Mesenchymal stem cell (in vitro differentiated cells and primary cell): ENCODE measurements at regions not wholly inside any gene's neighbourhood (a gene's known extent, or its start where the extent isn't known, plus 50 kb on each side); places are given as distances from the start of the nearest gene placed in this dataset.

Experiments used
- DNase-seq: peaks from one replicate; pipeline ENCODE4 v3.0.0-alpha.2; 2013
- H2AFZ ChIP-seq: one replicate; pipeline ENCODE4 v1.6.1; 2013; ENCODE audit warnings: low read depth, mild to moderate bottlenecking, control low read depth, inconsistent platforms, low read length, moderate library complexity
- H2AK5ac ChIP-seq: 2 replicates; pipeline ENCODE4 v1.6.1; 2013; ENCODE audit warnings: low read length, moderate library complexity, mild to moderate bottlenecking, inconsistent platforms; ENCODE audit not compliant: severe bottlenecking
- H2BK120ac ChIP-seq: one replicate; pipeline ENCODE4 v1.6.1; 2013; ENCODE audit warnings: low read depth, mild to moderate bottlenecking, inconsistent platforms, low read length, moderate library complexity
- H2BK12ac ChIP-seq, 2 experiments: one replicate each; pipeline ENCODE4 v1.6.1; 2013; ENCODE audit warnings: inconsistent platforms in 2 of 2, low read length in 2 of 2, mild to moderate bottlenecking in 2 of 2, moderate library complexity in 2 of 2, control low read depth in 1 of 2
- H2BK15ac ChIP-seq: one replicate; pipeline ENCODE4 v1.6.1; 2013; ENCODE audit warnings: mild to moderate bottlenecking, low read depth, inconsistent platforms; ENCODE audit not compliant: poor library complexity, severe bottlenecking
- H2BK5ac ChIP-seq: 2 replicates; pipeline ENCODE4 v1.6.1; 2013; ENCODE audit warnings: low read depth, mild to moderate bottlenecking, low read length, control low read depth, inconsistent platforms; ENCODE audit not compliant: poor library complexity, severe bottlenecking
- H3K14ac ChIP-seq, 2 experiments: one replicate each; pipeline ENCODE4 v1.6.1; 2013; ENCODE audit warnings: inconsistent platforms in 2 of 2, low read length in 2 of 2, control low read depth in 1 of 2, mild to moderate bottlenecking in 1 of 2, moderate library complexity in 1 of 2
- H3K18ac ChIP-seq, 2 experiments: one replicate each; pipeline ENCODE4 v1.6.1; 2013; ENCODE audit warnings: inconsistent platforms in 2 of 2, low read length in 2 of 2, control low read depth in 1 of 2, low read depth in 1 of 2, mild to moderate bottlenecking in 1 of 2
- H3K23ac ChIP-seq, 2 experiments: one replicate each; pipeline ENCODE4 v1.6.1; 2013; ENCODE audit warnings: inconsistent platforms in 2 of 2, low read length in 2 of 2, mild to moderate bottlenecking in 2 of 2, moderate library complexity in 2 of 2, control low read depth in 1 of 2
- H3K27ac ChIP-seq: 2 replicates; pipeline ENCODE4 v1.5.1; 2013; ENCODE audit warnings: mild to moderate bottlenecking, moderate library complexity, low read length, control low read depth, inconsistent platforms; ENCODE audit not compliant: poor library complexity, severe bottlenecking
- H3K27me3 ChIP-seq, 2 experiments: 2 replicates each; pipeline versions ENCODE4 v1.6.1 to v1.7.0; 2013; ENCODE audit warnings: low read length in 2 of 2, mild to moderate bottlenecking in 2 of 2, moderate library complexity in 2 of 2, control low read depth in 1 of 2, inconsistent platforms in 1 of 2; ENCODE audit not compliant: control insufficient read depth in 1 of 2, insufficient read depth in 1 of 2
- H3K36me3 ChIP-seq, 2 experiments: 2 replicates each; pipeline versions ENCODE4 v1.6.1 to v1.7.0; 2013; ENCODE audit warnings: low read length in 2 of 2, control low read depth in 1 of 2, inconsistent platforms in 1 of 2, low read depth in 1 of 2, mild to moderate bottlenecking in 1 of 2; ENCODE audit not compliant: insufficient read depth in 2 of 2, control insufficient read depth in 1 of 2
- H3K4ac ChIP-seq, 2 experiments: one replicate each; pipeline ENCODE4 v1.6.1; 2013; ENCODE audit warnings: inconsistent platforms in 2 of 2, low read length in 2 of 2, mild to moderate bottlenecking in 2 of 2, moderate library complexity in 2 of 2, control low read depth in 1 of 2, low read depth in 1 of 2
- H3K4me1 ChIP-seq: 2 replicates; pipeline ENCODE4 v1.6.1; 2013; ENCODE audit warnings: low read depth, low read length, control low read depth; ENCODE audit not compliant: control insufficient read depth, insufficient read depth
- H3K4me2 ChIP-seq: 2 replicates; pipeline ENCODE4 v1.6.1; 2013; ENCODE audit warnings: low read length, mild to moderate bottlenecking, inconsistent platforms; ENCODE audit not compliant: poor library complexity, severe bottlenecking
- H3K4me3 ChIP-seq, 2 experiments: 2 replicates each; pipeline versions ENCODE4 v1.5.1 to v1.7.0; 2013; ENCODE audit warnings: low read length in 2 of 2, mild to moderate bottlenecking in 2 of 2, control low read depth in 1 of 2, low read depth in 1 of 2; ENCODE audit not compliant: insufficient read depth in 1 of 2
- H3K79me1 ChIP-seq: replicated peaks from 2 replicates; pipeline ENCODE4 v1.6.1; 2013; ENCODE audit warnings: mild to moderate bottlenecking, control low read depth, low read length, inconsistent platforms; ENCODE audit not compliant: poor library complexity, severe bottlenecking
- H3K9ac ChIP-seq: 2 replicates; pipeline ENCODE4 v1.7.0; 2013; ENCODE audit warnings: mild to moderate bottlenecking, low read length, moderate library complexity
- H3K9me3 ChIP-seq: 2 replicates; pipeline ENCODE4 v1.7.0; 2013; ENCODE audit warnings: mild to moderate bottlenecking, low read length; ENCODE audit not compliant: control insufficient read depth
- H4K8ac ChIP-seq: one replicate; pipeline ENCODE4 v1.6.1; 2013; ENCODE audit warnings: inconsistent platforms, mild to moderate bottlenecking, low read length, moderate library complexity
- H4K91ac ChIP-seq: one replicate; pipeline ENCODE4 v1.6.1; 2013; ENCODE audit warnings: mild to moderate bottlenecking, low read length, inconsistent platforms
- WGBS: methylation state at CpG from one replicate; pipeline ENCODE4 v1.1.7; 2013; ENCODE audit warnings: mixed read lengths; 5-methylcytosine and 5-hydroxymethylcytosine counted together

- 65% methylated on average over 6 of the region's 6 CpGs for WGBS
- H3K18ac ChIP-seq = no peak overlapping the region
Observed at GRCh38 chr4:77327151-77327550, 170.1 kb downstream of the CCNG2 start.

GRCh38 chr4:77332696-77333270 is 175.8 kb downstream of the CCNG2 start:
- Histone ChIP-seq H4K8ac (no peak overlapping the region), H2BK15ac (no peak overlapping the region), H3K4me2 (no peak overlapping the region), H2BK5ac (no peak overlapping the region), H3K4me1 (no peaks in the 10 kb centered on the region), H3K4ac (no peak overlapping the region), H2AK5ac (no peak overlapping the region), H3K9me3 (peaks cover 38% of the 10 kb centered on the region), H4K91ac (no peak overlapping the region), H2BK12ac (no peak overlapping the region), H3K27me3 (peaks cover 0 to 3% of the 10 kb centered on the region in 2 experiments), H3K36me3 (no peaks in the 10 kb centered on the region), H2AFZ (no peak overlapping the region), H3K79me1 (no peaks in the 10 kb centered on the region), H3K4me3 (peak overlapping the region in 1 of 2 experiments; percentile 18), H3K23ac (no peak overlapping the region), H3K9ac (no peak overlapping the region), H3K18ac (no peak overlapping the region), H2BK120ac (no peak overlapping the region), H3K14ac (no peak overlapping the region), H3K27ac (no peak overlapping the region)
- 20% methylated on average over 2 of the region's 2 CpGs for WGBS
- DNase-seq = no peak

More at GRCh38 chr4:77327151-77327550, 170.1 kb downstream of the CCNG2 start:
- DNase-seq = no peak
- Histone ChIP-seq H2AK5ac (no peak overlapping the region), H3K4me3 (no peak overlapping the region), H3K36me3 (no peaks in the 10 kb centered on the region), H2AFZ (no peak overlapping the region), H3K27me3 (peaks cover 3 to 6% of the 10 kb centered on the region in 2 experiments), H3K9ac (no peak overlapping the region), H2BK120ac (no peak overlapping the region), H4K8ac (no peak overlapping the region), H4K91ac (no peak overlapping the region), H2BK12ac (no peak overlapping the region), H3K23ac (no peak overlapping the region), H3K4me1 (no peaks in the 10 kb centered on the region), H2BK15ac (no peak overlapping the region), H2BK5ac (no peak overlapping the region), H3K4ac (no peak overlapping the region), H3K4me2 (no peak overlapping the region), H3K9me3 (peaks cover 15% of the 10 kb centered on the region), H3K27ac (no peak overlapping the region), H3K79me1 (no peaks in the 10 kb centered on the region), H3K14ac (no peak overlapping the region)

- no peak for DNase-seq
- Histone ChIP-seq H3K27me3 (no peaks in the 10 kb centered on the region), H3K23ac (no peak overlapping the region), H2AK5ac (no peak overlapping the region), H2BK15ac (no peak overlapping the region), H3K18ac (no peak overlapping the region), H2BK5ac (no peak overlapping the region), H3K9me3 (peaks cover 28% of the 10 kb centered on the region), H2BK120ac (no peak overlapping the region), H3K79me1 (no peaks in the 10 kb centered on the region), H3K4me3 (no peak overlapping the region), H3K36me3 (no peaks in the 10 kb centered on the region), H3K4ac (no peak overlapping the region), H4K8ac (no peak overlapping the region), H3K4me2 (no peak overlapping the region), H3K4me1 (no peaks in the 10 kb centered on the region), H4K91ac (no peak overlapping the region), H2BK12ac (no peak overlapping the region), H3K14ac (no peak overlapping the region), H3K27ac (no peak overlapping the region), H3K9ac (no peak overlapping the region), H2AFZ (no peak overlapping the region)
- WGBS = 69% methylated on average over 3 of the region's 3 CpGs
Observed at GRCh38 chr4:77336411-77337142, 179.6 kb downstream of the CCNG2 start.

GRCh38 chr4:77342170-77342810 is 185.3 kb downstream of the CCNG2 start:
- Histone ChIP-seq H3K9me3 (peaks cover 24% of the 10 kb centered on the region), H2BK120ac (no peak overlapping the region), H2BK15ac (no peak overlapping the region), H3K4me3 (no peak overlapping the region), H2AK5ac (no peak overlapping the region), H4K8ac (no peak overlapping the region), H3K4me2 (no peak overlapping the region), H3K79me1 (no peaks in the 10 kb centered on the region), H3K23ac (no peak overlapping the region), H3K18ac (no peak overlapping the region), H4K91ac (no peak overlapping the region), H3K9ac (no peak overlapping the region), H3K4me1 (peaks cover 2% of the 10 kb centered on the region), H3K36me3 (no peaks in the 10 kb centered on the region), H2BK5ac (no peak overlapping the region), H3K27ac (no peak overlapping the region), H3K4ac (no peak overlapping the region), H2AFZ (no peak overlapping the region), H3K14ac (no peak overlapping the region), H3K27me3 (peaks cover 0 to 3% of the 10 kb centered on the region in 2 experiments), H2BK12ac (no peak overlapping the region)
- WGBS = 99% methylated on average over 2 of the region's 2 CpGs
- DNase-seq = no peak
